ENCODE measurements at regions not wholly inside any gene's neighbourhood (a gene's known extent, or its start where the extent isn't known, plus 50 kb on each side); places are given as distances from the start of the nearest gene placed in this dataset.

DNA sequence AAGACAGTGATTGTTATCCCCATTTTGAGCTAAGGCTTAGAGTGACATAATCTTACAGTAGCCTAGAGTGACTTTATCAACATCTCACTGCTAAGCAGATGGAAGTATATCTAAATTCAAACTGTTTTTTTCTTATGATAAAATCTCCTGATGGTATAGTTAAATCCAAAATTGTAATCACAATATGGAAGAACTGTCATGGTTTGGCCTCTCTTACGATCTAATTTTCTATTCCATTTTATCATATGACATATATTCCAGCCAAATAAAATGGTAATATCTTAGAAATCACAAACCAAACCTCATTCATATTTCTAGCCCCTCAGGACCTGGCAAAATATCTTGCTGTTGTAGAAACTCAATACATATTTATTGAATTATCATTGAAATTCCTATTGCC is 864.7 kb downstream of the SLC6A15 start:
- no peak for DNase-seq (ENCODE audit: extremely low spot score)
- ChIA-PET POLR2A (no interaction called here), CTCF (no interaction called here)
- TF ChIP-seq ELF4 (IDR thresholded peaks at IDR 0.05) (no peak), ZNF384 (IDR thresholded peaks at IDR 0.05) (no peak), FOXA1 (IDR thresholded peaks at IDR 0.05) (no peak), FOXM1 (IDR thresholded peaks at IDR 0.05; ENCODE audit: borderline replicate concordance) (no peak), BHLHE40 (IDR thresholded peaks at IDR 0.05; ENCODE audit: borderline replicate concordance) (no peak), HDGF (IDR thresholded peaks at IDR 0.05; ENCODE audit: borderline replicate concordance) (no peak), TARDBP (IDR thresholded peaks at IDR 0.05) (no peak), NFRKB (IDR thresholded peaks at IDR 0.05) (no peak), SP1 (IDR thresholded peaks at IDR 0.05) (no peak), SUZ12 (IDR thresholded peaks at IDR 0.05) (no peak), ARNT (IDR thresholded peaks at IDR 0.05) (no peak), L3MBTL2 (conservative IDR thresholded peaks at IDR 0.05) (no peak), CTBP1 (IDR thresholded peaks at IDR 0.05; ENCODE audit: borderline replicate concordance) (no peak), LEF1 (IDR thresholded peaks at IDR 0.05; ENCODE audit: borderline replicate concordance) (no peak), FOXK2 (IDR thresholded peaks at IDR 0.05) (no peak)
- TF ChIP-seq, protein P1, sequence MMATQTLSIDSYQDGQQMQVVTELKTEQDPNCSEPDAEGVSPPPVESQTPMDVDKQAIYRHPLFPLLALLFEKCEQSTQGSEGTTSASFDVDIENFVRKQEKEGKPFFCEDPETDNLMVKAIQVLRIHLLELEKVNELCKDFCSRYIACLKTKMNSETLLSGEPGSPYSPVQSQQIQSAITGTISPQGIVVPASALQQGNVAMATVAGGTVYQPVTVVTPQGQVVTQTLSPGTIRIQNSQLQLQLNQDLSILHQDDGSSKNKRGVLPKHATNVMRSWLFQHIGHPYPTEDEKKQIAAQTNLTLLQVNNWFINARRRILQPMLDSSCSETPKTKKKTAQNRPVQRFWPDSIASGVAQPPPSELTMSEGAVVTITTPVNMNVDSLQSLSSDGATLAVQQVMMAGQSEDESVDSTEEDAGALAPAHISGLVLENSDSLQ (IDR thresholded peaks at IDR 0.05): no peak

- POLR2A ChIA-PET: no interaction called here
- DNase-seq (ENCODE audit: extremely low spot score): no peak
- CTCF ChIA-PET: no interaction called here
- TF ChIP-seq SUZ12 (IDR thresholded peaks at IDR 0.05) (no peak), ARNT (IDR thresholded peaks at IDR 0.05) (no peak)
- TF ChIP-seq, protein P1 (IDR thresholded peaks at IDR 0.05): no peak
Observed at GRCh38 chr12:84046859-84047258, 865.7 kb downstream of the SLC6A15 start.

DNA sequence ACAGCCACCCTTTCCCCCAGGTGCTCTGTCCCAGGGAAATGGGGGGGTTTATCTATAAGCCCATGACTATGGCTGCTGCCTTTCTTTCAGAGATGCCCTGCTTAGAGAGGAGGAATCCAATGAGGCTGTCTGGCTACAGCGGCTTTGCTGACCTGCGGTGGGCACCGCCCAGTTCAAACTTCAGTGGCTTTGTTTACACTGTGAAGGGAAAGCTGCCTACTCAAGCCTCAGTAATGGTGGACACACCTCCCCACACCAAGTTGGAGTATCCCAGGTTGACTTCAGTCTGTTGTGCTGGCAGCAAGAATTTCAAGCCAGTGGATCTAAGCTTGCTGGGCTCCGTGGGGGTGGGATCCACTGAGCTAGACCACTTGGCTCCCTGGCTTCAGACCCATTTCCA is 869.2 kb downstream of the SLC6A15 start:
- TF ChIP-seq ARNT (IDR thresholded peaks at IDR 0.05) (no peak), FOXM1 (IDR thresholded peaks at IDR 0.05; ENCODE audit: borderline replicate concordance) (no peak), CTBP1 (IDR thresholded peaks at IDR 0.05; ENCODE audit: borderline replicate concordance) (no peak), L3MBTL2 (conservative IDR thresholded peaks at IDR 0.05) (no peak), FOXK2 (IDR thresholded peaks at IDR 0.05) (no peak), HDGF (IDR thresholded peaks at IDR 0.05; ENCODE audit: borderline replicate concordance) (no peak), SUZ12 (IDR thresholded peaks at IDR 0.05) (no peak), LEF1 (IDR thresholded peaks at IDR 0.05; ENCODE audit: borderline replicate concordance) (no peak), ELF4 (IDR thresholded peaks at IDR 0.05) (no peak)
- TF ChIP-seq, protein P1 (IDR thresholded peaks at IDR 0.05): no peak
- CTCF ChIA-PET: no interaction called here
- POLR2A ChIA-PET: no interaction called here
- DNase-seq (ENCODE audit: extremely low spot score): no peak

DNA sequence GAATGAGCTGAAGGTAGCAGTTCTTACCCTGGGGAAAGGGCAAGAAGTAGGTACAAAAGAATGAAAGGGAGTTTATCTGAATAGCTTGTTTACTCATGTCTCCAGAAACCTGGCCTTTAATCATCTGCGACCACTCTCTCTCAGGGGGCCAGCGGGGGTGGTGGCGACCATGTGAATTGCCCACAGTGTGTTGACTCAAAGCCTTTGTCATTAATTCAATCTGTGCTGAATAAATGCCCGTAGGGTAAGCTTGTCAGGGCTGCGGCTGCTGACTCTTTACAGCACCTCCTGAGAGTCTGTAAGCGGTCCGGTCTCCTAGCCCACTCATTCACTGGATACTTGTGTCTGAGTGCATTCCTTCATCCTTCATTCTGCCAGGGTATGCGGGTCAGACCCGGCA is 874.4 kb downstream of the SLC6A15 start:
- DNase-seq (ENCODE audit: extremely low spot score): no peak
- POLR2A ChIA-PET: no interaction called here
- CTCF ChIA-PET: no interaction called here
- TF ChIP-seq ELF4 (IDR thresholded peaks at IDR 0.05) (no peak), BHLHE40 (IDR thresholded peaks at IDR 0.05; ENCODE audit: borderline replicate concordance) (no peak), FOXK2 (IDR thresholded peaks at IDR 0.05) (no peak), FOXM1 (IDR thresholded peaks at IDR 0.05; ENCODE audit: borderline replicate concordance) (no peak), SP1 (IDR thresholded peaks at IDR 0.05) (no peak), ARNT (IDR thresholded peaks at IDR 0.05) (no peak), SUZ12 (IDR thresholded peaks at IDR 0.05) (no peak), CTBP1 (IDR thresholded peaks at IDR 0.05; ENCODE audit: borderline replicate concordance) (no peak), NFRKB (IDR thresholded peaks at IDR 0.05) (no peak), LEF1 (IDR thresholded peaks at IDR 0.05; ENCODE audit: borderline replicate concordance) (no peak), FOXA1 (IDR thresholded peaks at IDR 0.05) (no peak), ZNF384 (IDR thresholded peaks at IDR 0.05) (no peak)
- TF ChIP-seq, protein P1 (IDR thresholded peaks at IDR 0.05): no peak

- ChIA-PET POLR2A (no interaction called here), CTCF (no interaction called here)
- TF ChIP-seq FOXK2 (IDR thresholded peaks at IDR 0.05) (no peak), ELF4 (IDR thresholded peaks at IDR 0.05) (no peak), NFRKB (IDR thresholded peaks at IDR 0.05) (no peak), SUZ12 (IDR thresholded peaks at IDR 0.05) (no peak), BHLHE40 (IDR thresholded peaks at IDR 0.05; ENCODE audit: borderline replicate concordance) (no peak), FOXA1 (IDR thresholded peaks at IDR 0.05) (no peak), TARDBP (IDR thresholded peaks at IDR 0.05) (no peak), SP1 (IDR thresholded peaks at IDR 0.05) (no peak), ARNT (IDR thresholded peaks at IDR 0.05) (no peak), ZNF384 (IDR thresholded peaks at IDR 0.05) (no peak)
- DNase-seq (ENCODE audit: extremely low spot score): no peak
Observed at GRCh38 chr12:84036912-84037311, 875.7 kb downstream of the SLC6A15 start.

GRCh38 chr12:84035766-84036165 is 876.8 kb downstream of the SLC6A15 start:
- TF ChIP-seq ELF4 (IDR thresholded peaks at IDR 0.05) (no peak), FOXA1 (IDR thresholded peaks at IDR 0.05) (no peak), L3MBTL2 (conservative IDR thresholded peaks at IDR 0.05) (no peak), LEF1 (IDR thresholded peaks at IDR 0.05; ENCODE audit: borderline replicate concordance) (no peak), CTBP1 (IDR thresholded peaks at IDR 0.05; ENCODE audit: borderline replicate concordance) (no peak), SUZ12 (IDR thresholded peaks at IDR 0.05) (no peak)
- TF ChIP-seq, protein P1 (IDR thresholded peaks at IDR 0.05): no peak
- ChIA-PET POLR2A (no interaction called here), CTCF (no interaction called here)
- no peak for DNase-seq (ENCODE audit: extremely low spot score)
